GM23338 (cell line): ENCODE measurements at regions not wholly inside any gene's neighbourhood (a gene's known extent, or its start where the extent isn't known, plus 50 kb on each side); places are given as distances from the start of the nearest gene placed in this dataset.

Experiments
- ATAC-seq: fragments of 200-7000 bp; cut with Tn5 transposase; 3 replicates; pipeline ENCODE4 v1.9.1; 2020
- DNase-seq: peaks from one replicate; pipeline ENCODE4 v3.0.0-alpha.2; 2015; ENCODE audit warnings: low spot score
- H2AFZ ChIP-seq: fragments of 200-600 bp; sonication (generic); 2 replicates; pipeline ENCODE4 v1.8.0; 2016; ENCODE audit warnings: antibody characterized with exemption, mild to moderate bottlenecking, moderate library complexity
- H3F3A ChIP-seq: fragments of 200-600 bp; sonication (generic); replicated peaks from 2 replicates; pipeline ENCODE4 v1.8.0; 2017; ENCODE audit warnings: antibody characterized with exemption, mixed run types, low read depth
- H3K27ac ChIP-seq: fragments of 200-600 bp; sonication (generic); 2 replicates; pipeline ENCODE4 v1.6.1; 2016; ENCODE audit warnings: low read depth
- H3K27me3 ChIP-seq: fragments of 200-600 bp; sonication (generic); 2 replicates; pipeline ENCODE4 v1.8.0; 2016; ENCODE audit warnings: mild to moderate bottlenecking, mixed run types, moderate library complexity; ENCODE audit not compliant: insufficient read depth
- H3K36me3 ChIP-seq: fragments of 200-600 bp; sonication (generic); 2 replicates; pipeline ENCODE4 v1.8.0; 2016; ENCODE audit warnings: mild to moderate bottlenecking; ENCODE audit not compliant: insufficient read depth
- H3K4me1 ChIP-seq: fragments of 200-600 bp; sonication (generic); 2 replicates; pipeline ENCODE4 v1.8.0; 2016; ENCODE audit warnings: mild to moderate bottlenecking, moderate library complexity; ENCODE audit not compliant: insufficient read depth
- H3K4me2 ChIP-seq: fragments of 200-600 bp; sonication (generic); 2 replicates; pipeline ENCODE4 v1.7.1; 2017; ENCODE audit warnings: mixed run types
- H3K4me3 ChIP-seq: fragments of 200-600 bp; sonication (generic); 2 replicates; pipeline ENCODE4 v1.6.1; 2016; ENCODE audit warnings: mixed run types
- H3K79me2 ChIP-seq: fragments of 200-600 bp; sonication (generic); replicated peaks from 2 replicates; pipeline ENCODE4 v1.8.0; 2017; ENCODE audit warnings: mild to moderate bottlenecking; ENCODE audit not compliant: insufficient read depth
- H3K9me2 ChIP-seq: fragments of 200-600 bp; sonication (generic); 2 replicates; pipeline ENCODE4 v1.8.0; 2017; ENCODE audit not compliant: insufficient read depth
- H4K20me1 ChIP-seq: fragments of 200-600 bp; sonication (generic); replicated peaks from 2 replicates; pipeline ENCODE4 v1.8.0; 2017; ENCODE audit warnings: mild to moderate bottlenecking; ENCODE audit not compliant: insufficient read depth
- H3K27ac Mint-ChIP-seq: 2 replicates; pipeline ENCODE4 v1.8.0; 2020; ENCODE audit warnings: inconsistent platforms, mild to moderate bottlenecking, moderate library complexity, mixed read lengths
- H3K27me3 Mint-ChIP-seq: 3 replicates; pipeline ENCODE4 v1.8.0; 2022; ENCODE audit warnings: low read depth, mild to moderate bottlenecking, moderate library complexity, mixed read lengths, inconsistent platforms; ENCODE audit not compliant: insufficient read depth, poor library complexity
- H3K36me3 Mint-ChIP-seq: 3 replicates; pipeline ENCODE4 v1.8.0; 2021; ENCODE audit warnings: low read depth, mild to moderate bottlenecking, inconsistent platforms, moderate library complexity, mixed read lengths
- H3K4me1 Mint-ChIP-seq: 3 replicates; pipeline ENCODE4 v1.8.0; 2020; ENCODE audit warnings: mild to moderate bottlenecking, inconsistent platforms, mixed read lengths
- H3K4me3 Mint-ChIP-seq: 3 replicates; pipeline ENCODE4 v1.8.0; 2021; ENCODE audit warnings: moderate library complexity, mild to moderate bottlenecking, inconsistent platforms, mixed read lengths
- H3K9me3 Mint-ChIP-seq: 3 replicates; pipeline ENCODE4 v1.8.0; 2020; ENCODE audit warnings: moderate library complexity, mild to moderate bottlenecking, inconsistent platforms, mixed read lengths
- CREB1 ChIP-seq: fragments of 250-450 bp; sonication (Bioruptor Pico); IDR thresholded peaks from 2 replicates; pipeline ENCODE4 v1.5.0; 2020; ENCODE audit warnings: low read depth, mild to moderate bottlenecking, moderate library complexity
- CTCF ChIP-seq, 2 experiments: fragments of 200-600 bp in 1 of 2; sonication (generic) in 1 of 2; conservative IDR thresholded peaks; 2 replicates each; pipeline versions ENCODE4 v1.5.1 to v1.6.1; 2016 to 2017; ENCODE audit warnings: antibody characterized with exemption in 2 of 2, low read depth in 2 of 2, mild to moderate bottlenecking in 2 of 2, moderate library complexity in 1 of 2
- EZH2 ChIP-seq: fragments of 200-600 bp; sonication (generic); IDR thresholded peaks from one replicate; pipeline ENCODE4 v1.8.0; 2017; ENCODE audit warnings: antibody characterized with exemption, mild to moderate bottlenecking, low read depth; ENCODE audit not compliant: unreplicated experiment
- EZH2phosphoT487 ChIP-seq: fragments of 200-600 bp; sonication (generic); IDR thresholded peaks from one replicate; pipeline ENCODE4 v1.8.1; 2018; ENCODE audit warnings: antibody characterized with exemption; ENCODE audit not compliant: unreplicated experiment
- JUNB ChIP-seq: IDR thresholded peaks from one replicate; pipeline ENCODE4 v1.6.1; 2016; ENCODE audit warnings: antibody characterized with exemption; ENCODE audit not compliant: unreplicated experiment
- NANOG ChIP-seq: IDR thresholded peaks from 2 replicates; pipeline ENCODE4 v1.6.1; 2016; ENCODE audit warnings: antibody characterized with exemption, borderline replicate concordance
- REST ChIP-seq: IDR thresholded peaks from one replicate; pipeline ENCODE4 v1.6.1; 2018; ENCODE audit warnings: antibody characterized with exemption; ENCODE audit not compliant: unreplicated experiment
- ZNF114 ChIP-seq: fragments of 250-450 bp; sonication (Bioruptor Pico); IDR thresholded peaks from 2 replicates; pipeline ENCODE4 v1.5.0; 2020; ENCODE audit warnings: mild to moderate bottlenecking, moderate library complexity
- ZNF331 ChIP-seq: fragments of 250-450 bp; sonication (Bioruptor Pico); IDR thresholded peaks from 2 replicates; pipeline ENCODE4 v1.5.0; 2020; ENCODE audit warnings: low read depth, mild to moderate bottlenecking, moderate library complexity
- TF ChIP-seq, protein P1 (sequence below): fragments of 250-450 bp; sonication (Bioruptor Pico); IDR thresholded peaks from 2 replicates; pipeline ENCODE4 v1.5.0; 2020; ENCODE audit warnings: mild to moderate bottlenecking, moderate library complexity

- TF ChIP-seq CTCF (conservative IDR thresholded peaks at IDR 0.05; ENCODE audit: low read depth in 2 of 2) (no peak), CREB1 (CRISPR knock-in tag) (no peak), REST (no peak), NANOG (no peak), JUNB (no peak), EZH2phosphoT487 (no peak), EZH2 (no peak), ZNF114 (no peak), ZNF331 (CRISPR knock-in tag) (no peak)
Measured at GRCh38 chr2:195150819-195151218, 506.2 kb upstream of the SLC39A10 start (continued).

DNA sequence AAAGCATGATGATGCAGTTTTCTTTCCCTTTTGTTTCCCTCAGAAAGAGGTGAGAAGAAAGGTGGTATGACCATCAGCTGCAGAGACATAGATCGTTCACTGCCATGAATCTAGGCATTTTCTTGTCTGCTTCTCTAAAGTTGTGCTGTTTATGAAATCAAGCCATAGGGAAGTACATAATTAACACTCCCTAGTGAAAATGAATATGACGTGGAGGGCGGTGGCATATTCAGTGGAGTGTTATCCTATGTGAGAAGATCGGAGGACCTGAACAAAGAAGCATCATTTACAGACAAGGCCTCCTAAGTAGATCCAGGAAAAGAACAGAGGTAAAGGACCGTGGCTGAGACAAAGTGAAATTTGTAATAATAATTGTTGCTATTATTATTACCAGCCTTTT, 509.0 kb upstream of the SLC39A10 start:
- Mint-ChIP-seq H3K36me3 (peaks cover 9% of the 10 kb centered on the region), H3K4me1 (no peaks in the 10 kb centered on the region), H3K27ac (no peak overlapping the region), H3K27me3 (no peaks in the 10 kb centered on the region), H3K9me3 (peaks cover 11% of the 10 kb centered on the region), H3K4me3 (no peak overlapping the region)
- Histone ChIP-seq H2AFZ (no peak overlapping the region), H3K36me3 (no peaks in the 10 kb centered on the region), H4K20me1 (no peaks in the 10 kb centered on the region), H3K27ac (no peak overlapping the region), H3K4me1 (no peaks in the 10 kb centered on the region), H3K27me3 (no peaks in the 10 kb centered on the region), H3K79me2 (no peaks in the 10 kb centered on the region), H3K4me2 (no peak overlapping the region), H3F3A (no peaks in the 10 kb centered on the region), H3K4me3 (no peak overlapping the region), H3K9me2 (no peaks in the 10 kb centered on the region)
- TF ChIP-seq REST, result no peak
- TF ChIP-seq ZNF114, result no peak
- TF ChIP-seq JUNB, result no peak
- TF ChIP-seq, protein P1, sequence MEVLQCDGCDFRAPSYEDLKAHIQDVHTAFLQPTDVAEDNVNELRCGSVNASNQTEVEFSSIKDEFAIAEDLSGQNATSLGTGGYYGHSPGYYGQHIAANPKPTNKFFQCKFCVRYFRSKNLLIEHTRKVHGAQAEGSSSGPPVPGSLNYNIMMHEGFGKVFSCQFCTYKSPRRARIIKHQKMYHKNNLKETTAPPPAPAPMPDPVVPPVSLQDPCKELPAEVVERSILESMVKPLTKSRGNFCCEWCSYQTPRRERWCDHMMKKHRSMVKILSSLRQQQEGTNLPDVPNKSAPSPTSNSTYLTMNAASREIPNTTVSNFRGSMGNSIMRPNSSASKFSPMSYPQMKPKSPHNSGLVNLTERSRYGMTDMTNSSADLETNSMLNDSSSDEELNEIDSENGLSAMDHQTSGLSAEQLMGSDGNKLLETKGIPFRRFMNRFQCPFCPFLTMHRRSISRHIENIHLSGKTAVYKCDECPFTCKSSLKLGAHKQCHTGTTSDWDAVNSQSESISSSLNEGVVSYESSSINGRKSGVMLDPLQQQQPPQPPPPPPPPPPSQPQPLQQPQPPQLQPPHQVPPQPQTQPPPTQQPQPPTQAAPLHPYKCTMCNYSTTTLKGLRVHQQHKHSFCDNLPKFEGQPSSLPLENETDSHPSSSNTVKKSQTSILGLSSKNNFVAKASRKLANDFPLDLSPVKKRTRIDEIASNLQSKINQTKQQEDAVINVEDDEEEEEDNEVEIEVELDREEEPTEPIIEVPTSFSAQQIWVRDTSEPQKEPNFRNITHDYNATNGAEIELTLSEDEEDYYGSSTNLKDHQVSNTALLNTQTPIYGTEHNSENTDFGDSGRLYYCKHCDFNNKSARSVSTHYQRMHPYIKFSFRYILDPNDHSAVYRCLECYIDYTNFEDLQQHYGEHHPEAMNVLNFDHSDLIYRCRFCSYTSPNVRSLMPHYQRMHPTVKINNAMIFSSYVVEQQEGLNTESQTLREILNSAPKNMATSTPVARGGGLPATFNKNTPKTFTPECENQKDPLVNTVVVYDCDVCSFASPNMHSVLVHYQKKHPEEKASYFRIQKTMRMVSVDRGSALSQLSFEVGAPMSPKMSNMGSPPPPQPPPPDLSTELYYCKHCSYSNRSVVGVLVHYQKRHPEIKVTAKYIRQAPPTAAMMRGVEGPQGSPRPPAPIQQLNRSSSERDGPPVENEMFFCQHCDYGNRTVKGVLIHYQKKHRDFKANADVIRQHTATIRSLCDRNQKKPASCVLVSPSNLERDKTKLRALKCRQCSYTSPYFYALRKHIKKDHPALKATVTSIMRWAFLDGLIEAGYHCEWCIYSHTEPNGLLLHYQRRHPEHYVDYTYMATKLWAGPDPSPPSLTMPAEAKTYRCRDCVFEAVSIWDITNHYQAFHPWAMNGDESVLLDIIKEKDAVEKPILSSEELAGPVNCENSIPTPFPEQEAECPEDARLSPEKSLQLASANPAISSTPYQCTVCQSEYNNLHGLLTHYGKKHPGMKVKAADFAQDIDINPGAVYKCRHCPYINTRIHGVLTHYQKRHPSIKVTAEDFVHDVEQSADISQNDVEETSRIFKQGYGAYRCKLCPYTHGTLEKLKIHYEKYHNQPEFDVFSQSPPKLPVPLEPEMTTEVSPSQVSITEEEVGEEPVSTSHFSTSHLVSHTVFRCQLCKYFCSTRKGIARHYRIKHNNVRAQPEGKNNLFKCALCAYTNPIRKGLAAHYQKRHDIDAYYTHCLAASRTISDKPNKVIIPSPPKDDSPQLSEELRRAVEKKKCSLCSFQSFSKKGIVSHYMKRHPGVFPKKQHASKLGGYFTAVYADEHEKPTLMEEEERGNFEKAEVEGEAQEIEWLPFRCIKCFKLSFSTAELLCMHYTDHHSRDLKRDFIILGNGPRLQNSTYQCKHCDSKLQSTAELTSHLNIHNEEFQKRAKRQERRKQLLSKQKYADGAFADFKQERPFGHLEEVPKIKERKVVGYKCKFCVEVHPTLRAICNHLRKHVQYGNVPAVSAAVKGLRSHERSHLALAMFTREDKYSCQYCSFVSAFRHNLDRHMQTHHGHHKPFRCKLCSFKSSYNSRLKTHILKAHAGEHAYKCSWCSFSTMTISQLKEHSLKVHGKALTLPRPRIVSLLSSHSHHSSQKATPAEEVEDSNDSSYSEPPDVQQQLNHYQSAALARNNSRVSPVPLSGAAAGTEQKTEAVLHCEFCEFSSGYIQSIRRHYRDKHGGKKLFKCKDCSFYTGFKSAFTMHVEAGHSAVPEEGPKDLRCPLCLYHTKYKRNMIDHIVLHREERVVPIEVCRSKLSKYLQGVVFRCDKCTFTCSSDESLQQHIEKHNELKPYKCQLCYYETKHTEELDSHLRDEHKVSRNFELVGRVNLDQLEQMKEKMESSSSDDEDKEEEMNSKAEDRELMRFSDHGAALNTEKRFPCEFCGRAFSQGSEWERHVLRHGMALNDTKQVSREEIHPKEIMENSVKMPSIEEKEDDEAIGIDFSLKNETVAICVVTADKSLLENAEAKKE (CRISPR knock-in tag), result no peak
- no peak for TF ChIP-seq NANOG
- ATAC-seq (no peak), DNase-seq (no peak)
